Left kidney (tissue), 1 donor: ENCODE measurements at regions not wholly inside any gene's neighbourhood (a gene's known extent, or its start where the extent isn't known, plus 50 kb on each side); places are given as distances from the start of the nearest gene placed in this dataset.

Experiments
- DNase-seq: peaks from one replicate; pipeline ENCODE4 v3.0.0-alpha.2; 2013

DNA sequence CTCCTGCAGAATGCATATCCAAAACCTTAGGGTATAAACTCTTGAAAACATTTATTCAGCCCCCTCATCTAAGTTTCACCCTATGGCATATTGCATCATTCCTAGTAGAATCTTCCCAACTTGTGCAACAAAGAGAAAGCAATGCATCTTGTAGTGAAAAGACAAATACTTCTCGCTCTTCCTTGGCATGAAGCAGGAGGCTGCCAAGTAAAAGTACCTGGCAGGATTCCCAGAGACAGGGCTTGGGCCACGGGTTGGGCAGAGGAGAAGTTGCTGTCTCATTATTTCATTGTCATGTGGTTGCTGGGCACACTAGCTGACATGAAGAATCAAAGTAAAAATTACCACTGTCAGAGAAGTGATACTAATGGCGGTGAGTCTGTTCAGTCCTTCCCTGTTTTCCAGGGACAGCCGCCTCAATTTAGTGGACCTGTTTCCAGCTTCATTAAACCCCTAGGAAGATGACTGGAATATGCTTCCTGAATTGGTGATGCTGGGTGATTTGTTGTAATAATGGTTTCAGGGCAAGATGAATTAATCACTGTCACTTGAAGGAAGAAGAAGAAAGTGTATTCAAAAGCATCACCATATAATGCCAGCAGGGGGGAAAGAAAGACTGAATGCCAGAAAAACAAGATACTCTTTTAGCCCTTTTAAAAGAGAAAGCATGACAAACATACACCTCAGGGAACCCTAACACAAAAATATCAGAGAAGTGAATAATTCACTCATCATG lies 380.5 kb upstream of the IGFBP7 start:
- no peak for DNase-seq

DNA sequence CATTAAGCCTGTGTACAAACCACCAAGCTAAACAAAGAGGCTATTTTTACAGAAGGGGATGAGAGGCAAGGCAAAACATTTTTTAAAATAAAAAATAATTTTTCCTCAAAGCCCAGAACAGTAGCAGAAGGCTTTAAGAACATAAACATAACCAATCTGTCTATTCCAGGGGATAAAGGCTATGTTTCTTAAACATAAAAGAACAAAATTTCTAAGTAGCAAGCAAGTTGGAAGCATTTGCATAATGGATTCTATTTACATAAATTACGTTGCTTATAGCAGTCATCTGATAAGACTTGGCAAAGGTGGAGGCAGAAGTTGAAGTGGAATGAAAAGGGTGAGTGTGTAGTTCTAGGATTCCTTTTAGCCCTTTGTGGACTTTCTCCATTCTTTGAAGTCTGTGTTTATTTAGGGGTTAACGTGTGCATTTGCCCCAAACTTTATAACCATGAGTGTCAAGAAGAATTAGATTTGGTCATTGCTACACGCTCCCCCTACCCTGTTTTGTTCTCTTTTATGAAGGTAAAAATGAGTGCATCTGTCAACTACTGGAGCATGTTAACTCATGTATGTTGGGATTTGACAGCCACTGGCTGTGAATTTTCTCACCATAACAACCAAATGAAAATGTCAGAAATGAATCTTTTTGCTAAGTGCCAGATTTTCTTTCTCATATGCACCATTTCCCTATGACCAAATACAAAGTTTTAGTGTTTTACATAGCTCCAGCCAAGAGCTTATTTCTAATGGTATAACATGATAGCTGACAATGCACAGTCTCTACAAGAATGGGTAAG lies 378.4 kb upstream of the IGFBP7 start:
- no peak for DNase-seq

DNA sequence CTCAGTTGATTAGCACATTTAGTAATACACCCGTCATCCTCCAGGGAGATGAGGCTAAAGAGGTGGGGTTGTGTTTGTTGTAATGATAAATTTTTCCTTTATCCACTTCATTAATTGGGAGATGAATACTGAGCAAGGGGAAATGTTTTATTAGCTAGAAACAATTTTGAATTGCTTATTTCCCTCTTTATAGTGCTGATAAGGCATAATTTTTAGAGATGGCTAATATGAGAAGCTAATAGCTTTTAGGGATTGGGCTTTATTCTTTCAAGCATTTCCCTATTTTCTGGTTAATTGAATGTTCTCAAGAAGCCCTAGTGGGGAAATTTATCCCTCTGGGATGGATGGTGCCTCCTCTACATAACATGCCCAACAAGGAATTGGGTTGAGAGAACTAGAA lies 365.2 kb upstream of the IGFBP7 start:
- DNase-seq = no peak

DNA sequence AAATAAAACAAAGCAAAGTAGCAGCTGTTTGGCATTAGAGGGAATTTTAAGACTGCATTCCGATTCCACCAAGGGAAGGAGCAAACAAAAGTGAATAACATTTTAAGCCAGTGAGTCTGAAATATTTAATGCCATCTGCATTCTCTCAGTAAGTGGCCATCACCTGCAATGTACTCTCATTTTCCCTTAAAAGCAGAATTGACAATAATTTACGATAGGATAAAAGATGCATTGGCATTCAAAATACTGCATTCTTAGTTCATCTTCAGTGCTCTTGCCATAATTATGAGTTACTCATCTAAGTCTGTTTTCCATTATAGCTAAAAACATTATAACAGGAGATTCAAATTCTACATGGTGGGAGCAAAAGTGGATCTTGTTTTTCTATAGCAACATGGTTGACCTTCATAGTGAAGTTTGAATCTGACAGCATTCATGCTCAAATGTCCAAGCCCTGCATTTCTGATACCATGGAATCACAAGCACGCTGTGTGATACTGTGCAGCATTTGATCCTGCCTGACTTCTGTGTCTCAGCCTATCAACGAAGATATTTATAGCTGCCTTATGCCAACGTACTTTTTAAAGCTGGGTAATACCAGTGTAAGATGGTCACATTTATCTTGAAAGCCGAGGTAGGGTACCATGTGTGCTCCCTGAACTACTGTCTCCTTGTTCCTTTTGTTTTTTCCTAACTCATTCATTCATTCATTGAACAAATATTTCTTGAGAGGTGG lies 355.3 kb upstream of the IGFBP7 start:
- no peak for DNase-seq

DNA sequence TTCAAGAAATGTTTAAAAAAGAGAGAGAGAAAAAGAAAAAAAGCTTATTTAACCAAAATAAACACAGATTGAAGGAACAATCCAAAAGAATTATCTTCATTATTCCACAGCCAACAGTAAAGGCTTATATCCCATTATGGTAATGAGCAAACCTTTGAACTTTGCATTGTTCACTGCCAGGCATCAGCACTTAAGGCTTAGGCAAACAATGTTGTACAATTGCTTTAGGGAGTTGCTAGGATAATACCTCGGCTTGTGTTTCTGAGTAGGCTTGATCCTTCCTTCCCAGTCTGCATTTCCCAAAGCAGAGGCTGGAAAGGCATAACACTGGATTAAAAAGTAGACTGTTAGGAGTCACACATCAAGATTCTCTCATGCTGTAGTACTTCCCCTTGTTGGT lies 352.7 kb upstream of the IGFBP7 start:
- no peak for DNase-seq

DNA sequence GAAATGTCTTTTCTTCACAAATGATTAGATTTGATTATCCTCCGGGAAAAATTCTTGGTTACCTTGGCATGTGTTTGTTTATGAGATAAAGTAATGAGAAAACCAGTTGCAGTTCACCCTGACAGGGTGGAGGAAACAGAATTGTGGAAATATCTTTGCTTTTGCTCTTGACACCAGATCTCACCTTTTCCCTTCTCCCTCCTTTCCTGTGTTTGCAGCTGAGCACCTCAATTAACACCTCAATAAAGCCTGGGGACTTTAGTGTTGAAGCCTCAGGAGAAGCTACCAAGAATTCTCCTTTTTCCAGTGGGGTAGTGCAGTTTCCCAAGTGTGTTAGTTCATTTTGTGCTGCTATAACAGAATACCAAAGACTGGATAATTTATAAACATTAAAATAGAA lies 350.8 kb upstream of the IGFBP7 start:
- no peak for DNase-seq

DNA sequence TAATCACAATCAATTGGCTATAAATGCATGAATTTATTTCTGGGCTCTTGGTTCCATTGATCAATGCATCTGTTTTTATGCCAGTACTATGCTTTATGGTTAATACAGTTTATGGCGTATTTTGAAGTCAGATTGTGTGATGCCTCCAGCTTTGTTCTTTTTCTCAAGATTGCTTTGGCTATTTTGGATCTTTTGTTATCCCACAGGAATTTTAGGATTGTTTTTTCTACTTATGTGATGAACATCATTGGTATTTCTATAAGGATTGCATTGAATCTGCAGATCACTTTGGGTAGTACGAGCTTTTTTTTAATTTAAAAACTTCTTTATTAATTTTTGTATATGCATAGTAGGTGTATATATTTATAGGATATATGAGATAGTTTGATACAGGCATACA lies 338.7 kb upstream of the IGFBP7 start:
- DNase-seq = no peak

DNA sequence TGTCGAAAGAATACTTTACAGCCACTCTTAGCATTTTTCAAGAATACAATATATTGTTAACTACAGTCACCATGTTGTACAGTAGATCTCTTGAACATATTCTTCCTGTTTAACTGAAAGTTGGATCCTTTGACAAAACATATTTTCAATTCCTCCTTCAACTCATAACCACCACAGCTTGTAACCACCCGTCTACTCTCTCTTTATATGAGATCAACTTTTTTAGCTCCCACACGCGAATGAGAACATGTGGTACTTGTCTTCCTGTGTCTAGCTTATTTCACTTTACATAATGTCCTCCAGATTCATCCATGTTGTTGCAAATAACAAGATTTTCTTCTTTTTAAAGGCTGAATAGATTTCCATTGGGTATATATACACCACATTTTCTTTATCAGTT lies 338.3 kb upstream of the IGFBP7 start:
- no peak for DNase-seq

DNA sequence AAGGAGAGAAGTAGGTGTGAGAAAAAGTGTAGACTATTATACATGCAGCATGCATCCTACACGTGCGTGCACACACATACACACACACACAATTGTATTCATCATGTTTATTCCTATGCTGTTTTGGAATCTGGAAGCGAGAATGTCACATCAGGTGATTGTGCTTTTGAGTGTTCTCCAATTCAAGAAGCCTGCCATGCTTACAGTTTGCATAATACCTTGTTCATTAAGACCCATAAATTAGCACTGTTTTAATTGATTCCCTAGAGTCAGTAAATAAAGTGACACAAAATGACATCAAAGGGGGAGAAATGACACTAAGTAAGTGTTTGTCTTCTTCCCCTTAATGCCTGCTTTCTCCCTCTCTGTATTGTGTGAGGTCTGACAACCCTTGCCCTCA lies 336.1 kb upstream of the IGFBP7 start:
- no peak for DNase-seq

DNA sequence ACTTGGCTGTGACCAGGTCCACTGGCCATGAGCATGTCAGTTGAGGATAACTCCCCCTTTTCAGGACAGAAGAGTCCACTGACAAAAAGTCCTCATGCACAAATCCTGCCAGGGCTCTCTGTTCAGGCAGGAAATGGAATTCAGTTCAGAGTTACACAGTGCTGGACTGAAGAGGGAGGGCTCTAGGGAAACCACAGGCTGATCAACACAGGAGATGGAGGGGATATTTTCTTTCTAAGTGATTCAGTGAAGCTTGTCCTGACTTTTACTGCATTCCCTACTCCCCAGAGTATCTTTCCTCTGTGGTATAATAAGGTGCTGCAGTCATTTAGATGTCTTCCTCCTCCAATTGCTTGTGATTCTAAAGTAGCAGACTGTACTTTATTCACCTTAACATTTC lies 335.5 kb upstream of the IGFBP7 start:
- peak; percentile 34 for DNase-seq

DNA sequence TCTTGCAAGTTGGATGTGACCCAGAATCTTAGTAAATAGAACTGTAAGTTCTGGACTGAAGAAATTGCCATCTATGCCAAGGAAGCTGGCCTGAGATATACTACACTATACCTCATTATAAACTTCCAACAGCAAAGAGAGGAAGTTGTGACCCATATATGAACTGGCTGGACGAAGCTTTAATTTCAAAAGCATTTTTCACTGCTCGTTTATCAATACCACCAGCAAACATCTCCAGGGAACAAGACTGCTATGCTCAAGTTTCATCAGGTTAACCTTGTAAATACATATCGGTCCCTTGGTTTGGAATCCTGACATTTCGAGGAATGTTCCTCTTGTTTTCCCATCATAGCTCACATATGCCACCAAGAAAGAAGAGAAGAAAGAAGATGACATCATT lies 334.5 kb upstream of the IGFBP7 start:
- DNase-seq = no peak

DNA sequence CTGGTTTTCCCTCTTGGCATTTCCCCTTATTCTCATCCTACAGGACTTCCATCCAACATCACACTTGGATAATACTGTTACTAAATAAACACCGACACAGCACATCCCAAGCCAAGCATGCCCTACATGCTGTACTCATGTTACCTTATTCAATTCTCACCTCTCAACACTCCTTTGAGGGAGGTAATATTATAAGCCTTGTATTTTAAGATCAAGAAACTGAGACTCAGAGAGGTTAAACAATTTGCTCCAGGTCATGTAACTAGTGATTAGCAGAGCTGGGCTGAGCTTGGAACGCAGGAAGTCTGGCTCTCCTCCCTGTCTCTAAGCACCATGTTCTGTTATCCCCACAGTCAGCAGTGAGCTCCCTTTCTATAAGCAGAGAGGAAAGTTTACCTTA lies 333.6 kb upstream of the IGFBP7 start:
- peak; percentile 70 for DNase-seq

DNA sequence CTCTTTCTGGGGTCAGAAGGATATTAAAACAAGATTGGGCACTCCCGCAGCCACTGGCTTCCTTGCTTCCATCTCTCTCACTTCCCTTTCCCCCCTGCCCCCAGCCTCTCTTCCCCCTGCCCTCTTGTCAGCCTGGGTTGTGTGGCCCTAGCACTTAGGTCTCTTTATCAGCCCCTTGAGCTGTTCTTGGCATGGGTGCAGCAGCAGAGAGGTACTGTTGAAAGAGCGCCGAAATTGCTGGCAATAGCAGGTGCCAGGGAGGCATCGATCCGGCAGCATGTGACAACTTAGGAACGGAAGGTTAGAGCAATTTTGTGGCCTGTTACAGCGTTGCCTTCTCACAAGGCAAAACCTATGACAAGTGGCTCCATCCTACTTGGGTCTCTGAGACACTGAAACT lies 333.1 kb upstream of the IGFBP7 start:
- DNase-seq = no peak

DNA sequence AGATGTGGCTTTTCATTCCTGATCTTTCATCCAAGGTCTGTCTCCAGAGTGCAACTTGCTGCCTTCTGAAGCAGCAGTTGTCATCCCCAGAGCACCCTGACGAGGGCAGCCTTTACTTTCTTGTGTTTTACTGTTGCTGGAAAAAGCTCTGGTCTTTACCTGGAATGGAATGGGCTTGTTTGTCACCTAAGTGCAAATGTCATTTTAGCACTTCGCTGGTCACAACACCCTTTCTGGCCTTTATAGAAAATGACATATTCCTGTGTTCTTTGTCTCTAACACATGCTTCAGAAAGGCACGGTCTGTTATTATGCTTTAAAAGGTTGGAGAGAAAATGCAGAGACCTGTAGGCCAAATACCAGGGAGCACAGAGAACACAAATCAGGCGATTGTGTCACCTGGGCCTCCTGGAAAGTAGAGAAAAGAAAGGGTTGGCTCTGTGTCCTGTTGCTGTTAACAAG lies 332.7 kb upstream of the IGFBP7 start:
- DNase-seq = peak; percentile 81

DNA sequence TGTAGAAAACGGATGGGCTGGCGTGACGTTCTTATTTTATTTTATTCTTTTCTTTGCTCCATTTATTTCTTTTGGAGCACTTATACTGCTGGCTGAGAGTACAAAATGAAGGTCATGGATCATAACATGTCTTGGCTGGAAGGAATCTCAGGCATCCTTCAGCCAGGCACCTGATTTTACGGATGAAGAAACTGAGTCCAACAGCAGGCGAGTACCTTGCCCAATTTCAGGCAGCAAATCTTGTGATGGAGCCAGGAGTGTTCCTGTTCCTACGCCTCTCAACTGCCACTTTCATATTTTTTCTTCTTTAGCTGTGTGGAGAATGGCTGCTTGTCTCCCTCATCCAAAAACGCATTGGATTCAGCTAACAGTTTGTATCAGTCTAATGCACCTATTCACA lies 332.1 kb upstream of the IGFBP7 start:
- no peak for DNase-seq

DNA sequence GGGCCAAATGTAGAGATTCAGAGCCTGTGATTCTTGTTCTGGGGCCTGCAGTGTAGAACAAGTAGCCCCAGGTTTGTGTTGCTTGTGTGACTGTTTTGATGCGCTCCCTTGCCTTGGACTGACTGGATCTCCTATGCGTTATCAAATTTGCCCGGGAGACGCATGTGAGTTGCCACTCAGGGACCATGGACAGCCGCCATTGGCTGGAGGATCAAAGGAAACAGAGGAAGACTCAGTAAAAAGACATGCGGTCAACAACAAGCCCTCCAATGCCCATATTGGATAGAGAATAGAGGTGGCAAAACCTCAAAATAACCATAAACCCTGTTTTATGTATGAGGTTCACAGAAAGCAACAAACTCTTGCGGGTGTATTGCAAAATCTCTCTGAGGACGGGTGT lies 327.5 kb upstream of the IGFBP7 start:
- DNase-seq = no peak

DNA sequence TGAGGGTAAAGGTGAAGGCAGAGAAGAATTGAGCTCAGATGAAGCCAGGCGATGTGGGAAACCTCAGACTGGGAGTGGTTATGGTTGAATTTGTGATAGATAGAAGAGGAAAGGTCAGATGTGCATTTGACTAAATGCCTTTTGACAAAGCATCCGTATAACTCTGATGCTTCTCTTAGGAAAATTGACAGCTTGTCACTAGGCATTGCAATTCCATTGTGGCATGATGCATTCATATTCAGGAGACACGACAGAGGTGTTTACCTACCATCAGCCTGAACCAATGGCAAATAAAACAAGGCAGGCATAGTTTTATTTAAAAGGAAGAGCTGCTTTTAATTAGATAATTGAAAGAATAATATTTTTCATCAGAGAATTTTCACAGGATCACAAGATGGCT lies 325.1 kb upstream of the IGFBP7 start:
- no peak for DNase-seq

DNA sequence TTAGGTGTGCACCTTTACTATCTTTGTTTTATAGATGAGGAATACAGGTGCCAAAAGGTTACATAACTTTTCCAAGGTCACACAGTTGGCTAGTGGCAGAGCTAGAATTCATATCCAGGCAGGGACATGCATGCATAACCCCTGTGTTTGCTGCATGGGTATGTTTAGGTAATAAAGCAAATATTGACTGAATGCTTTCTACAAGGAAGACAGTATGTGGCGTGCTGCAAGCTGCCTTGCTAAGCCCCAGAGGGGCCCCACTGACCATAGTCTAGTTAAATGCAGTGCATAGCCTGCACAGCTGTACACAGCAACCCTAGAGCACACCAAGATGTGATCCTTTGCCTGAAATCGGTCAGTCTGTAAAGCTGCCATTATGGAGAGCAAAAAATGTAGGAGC lies 320.5 kb upstream of the IGFBP7 start:
- no peak for DNase-seq

DNA sequence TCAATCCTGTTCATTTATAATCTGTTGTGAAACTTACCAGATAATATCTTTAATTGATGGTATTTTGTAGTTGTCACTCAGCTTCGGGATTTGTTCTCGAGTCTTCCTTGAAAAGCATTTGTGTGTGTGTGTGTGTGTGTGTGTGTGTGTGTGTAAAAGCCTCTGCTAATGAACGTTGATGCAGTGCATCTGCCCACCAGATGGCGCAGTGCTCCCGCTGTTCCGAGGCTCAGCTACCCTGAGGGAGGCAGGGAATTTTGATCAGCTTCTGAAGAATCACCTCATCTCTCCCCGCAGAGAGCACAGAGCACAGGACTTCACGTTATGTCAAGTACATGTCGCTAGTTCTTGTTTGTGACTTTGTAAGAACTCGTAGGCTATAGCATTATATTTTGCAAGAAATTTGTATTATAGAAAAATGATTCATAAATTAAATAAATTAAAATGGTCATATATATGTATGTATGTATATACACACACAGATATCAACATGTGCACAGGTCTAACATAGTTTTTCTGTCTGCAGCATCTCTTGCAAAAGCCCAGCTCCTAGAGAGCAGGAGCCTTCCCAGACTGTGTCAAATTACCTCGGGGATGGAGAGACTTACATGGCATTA lies 316.7 kb upstream of the IGFBP7 start:
- peak; percentile 72 for DNase-seq

DNA sequence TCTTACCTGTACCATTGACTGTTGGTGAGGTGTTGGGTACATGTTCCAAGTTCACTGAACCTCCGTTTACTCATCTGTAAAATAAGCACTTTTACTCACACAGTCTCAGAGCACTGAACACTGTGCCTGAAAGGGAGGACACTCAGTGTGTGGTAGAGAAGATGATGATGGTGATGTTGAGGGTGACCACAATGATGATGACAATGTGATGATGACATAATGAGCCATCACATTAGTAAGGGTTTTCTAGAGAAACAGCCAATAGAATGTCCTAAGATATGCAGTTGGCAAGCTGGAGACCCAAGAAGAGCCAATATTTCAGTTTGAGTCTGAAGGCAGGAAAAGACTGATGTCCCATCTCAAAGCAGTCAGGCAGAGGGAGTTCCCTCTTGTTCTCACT lies 315.4 kb upstream of the IGFBP7 start:
- DNase-seq = no peak

DNA sequence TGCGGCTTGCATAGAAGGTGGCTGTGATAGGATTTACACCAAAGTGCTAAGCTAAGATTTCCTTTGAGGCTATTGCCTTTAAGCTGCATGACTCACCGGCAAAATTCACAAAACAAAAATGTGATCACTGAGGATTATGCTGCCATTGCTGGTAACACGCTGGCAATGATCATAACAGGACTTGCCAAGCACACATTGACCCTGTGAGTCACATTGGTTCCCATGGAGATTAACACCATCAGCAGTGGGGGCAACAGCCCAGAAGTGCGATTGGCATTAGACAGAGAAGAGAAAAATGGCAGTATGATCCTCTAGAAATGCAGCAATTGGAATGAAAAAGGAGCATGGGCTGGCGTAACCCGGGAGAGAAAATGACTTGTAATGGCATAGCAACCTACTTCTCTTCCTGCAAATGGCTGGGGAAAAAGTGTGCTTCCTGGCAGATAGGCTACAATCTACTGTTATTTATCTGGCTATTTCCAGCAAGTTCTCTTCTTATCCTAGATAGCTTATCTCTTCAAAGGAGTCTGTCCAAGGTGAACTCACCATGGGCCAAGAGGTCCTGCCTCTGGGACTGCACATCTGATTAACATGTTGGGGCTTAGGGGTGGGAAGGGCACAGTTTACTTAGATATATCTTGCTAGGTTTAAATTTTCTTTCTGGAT lies 314.2 kb upstream of the IGFBP7 start:
- DNase-seq = no peak

DNA sequence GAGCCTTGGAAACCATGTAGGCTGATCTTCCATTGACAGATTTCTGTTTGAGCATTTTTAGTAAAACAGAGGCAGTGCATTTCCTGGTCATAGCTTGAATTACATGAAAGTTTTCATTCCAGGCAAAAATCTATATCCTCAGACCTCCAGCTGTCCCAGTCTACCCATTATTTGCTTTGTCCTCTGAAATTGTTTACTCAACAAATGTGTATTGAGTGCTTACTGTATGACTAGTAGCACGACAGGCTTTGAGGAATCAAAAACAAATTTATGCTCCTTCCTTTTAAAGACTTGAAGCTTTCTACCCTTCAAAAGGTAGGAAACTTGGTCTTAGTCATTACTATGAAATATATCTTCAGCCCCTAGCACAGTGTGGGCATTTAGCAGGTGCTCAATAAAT lies 307.9 kb upstream of the IGFBP7 start:
- no peak for DNase-seq
